GM19463 (cell line): ENCODE measurements at regions not wholly inside any gene's neighbourhood (a gene's known extent, or its start where the extent isn't known, plus 50 kb on each side); places are given as distances from the start of the nearest gene placed in this dataset.
"Not testable (repeated sequence)": the region's sequence is repeated elsewhere in the genome, so short reads cannot be mapped to it uniquely, and the experiment has no call there.

Experiments used
- ATAC-seq: cut with Tn5 transposase; IDR thresholded peaks from one replicate; pipeline ENCODE4 v1.9.1; 2021; ENCODE audit warnings: mild to moderate bottlenecking, moderate library complexity; ENCODE audit not compliant: unreplicated experiment

- peak; percentile 90 for ATAC-seq
Measured at GRCh38 chr15:45863881-45864580, 229.2 kb downstream of the SQOR start.

GRCh38 chr15:45866616-45867015 is 231.8 kb downstream of the SQOR start:
- no peak for ATAC-seq

GRCh38 chr15:45867281-45867680 is 232.5 kb downstream of the SQOR start:
- no peak for ATAC-seq

GRCh38 chr15:45868109-45868691 is 233.4 kb downstream of the SQOR start:
- no peak for ATAC-seq

GRCh38 chr15:45869034-45869668 is 234.3 kb downstream of the SQOR start:
- ATAC-seq: peak; percentile 75

- no peak for ATAC-seq
Measured at GRCh38 chr15:45871121-45871855, 236.5 kb downstream of the SQOR start.

GRCh38 chr15:45873781-45874180 is 239.0 kb downstream of the SQOR start:
- no peak for ATAC-seq

GRCh38 chr15:45874566-45874965 is 239.7 kb downstream of the SQOR start:
- not testable (repeated sequence) for ATAC-seq

GRCh38 chr15:45884289-45884688 is 249.5 kb downstream of the SQOR start:
- no peak for ATAC-seq

GRCh38 chr15:45884755-45885445 is 250.1 kb downstream of the SQOR start:
- no peak for ATAC-seq

GRCh38 chr15:45885801-45886200 is 251.0 kb downstream of the SQOR start:
- no peak for ATAC-seq

GRCh38 chr15:45891766-45892165 is 256.9 kb downstream of the SQOR start:
- no peak for ATAC-seq

- ATAC-seq: no peak
Measured at GRCh38 chr15:45892182-45892581, 257.4 kb downstream of the SQOR start.

GRCh38 chr15:45903283-45903682 is 268.5 kb downstream of the SQOR start:
- ATAC-seq: no peak

- ATAC-seq: no peak
Measured at GRCh38 chr15:45904019-45904418, 269.2 kb downstream of the SQOR start.

GRCh38 chr15:45906230-45906629 is 271.4 kb downstream of the SQOR start:
- ATAC-seq: no peak

- no peak for ATAC-seq
Measured at GRCh38 chr15:45910671-45911070, 275.8 kb downstream of the SQOR start.

GRCh38 chr15:45913451-45913850 is 278.6 kb downstream of the SQOR start:
- no peak for ATAC-seq

GRCh38 chr15:45914425-45914824 is 279.6 kb downstream of the SQOR start:
- no peak for ATAC-seq

- ATAC-seq: no peak
Measured at GRCh38 chr15:45918839-45919238, 284.0 kb downstream of the SQOR start.

- ATAC-seq: no peak
Measured at GRCh38 chr15:45919806-45920205, 285.0 kb downstream of the SQOR start.
